GM12891 (cell line): ENCODE measurements at regions not wholly inside any gene's neighbourhood (a gene's known extent, or its start where the extent isn't known, plus 50 kb on each side); places are given as distances from the start of the nearest gene placed in this dataset.

Experiments
- PAX5 ChIP-seq: IDR thresholded peaks from 2 replicates; pipeline ENCODE4 v1.6.1; 2011; ENCODE audit warnings: low read length, moderate library complexity, mild to moderate bottlenecking; ENCODE audit not compliant: insufficient read depth, severe bottlenecking
- POLR2A ChIP-seq: IDR thresholded peaks from 2 replicates; pipeline ENCODE4 v1.6.1; 2011; ENCODE audit warnings: low read depth, low read length, control low read depth
- POLR2AphosphoS5 ChIP-seq: IDR thresholded peaks from 2 replicates; pipeline ENCODE4 v1.6.1; 2011; ENCODE audit warnings: low read depth, low read length, control low read depth
- POU2F2 ChIP-seq: IDR thresholded peaks from 2 replicates; pipeline ENCODE4 v1.6.1; 2011; ENCODE audit warnings: low read depth, mild to moderate bottlenecking, control low read depth, low read length, moderate library complexity
- TAF1 ChIP-seq: IDR thresholded peaks from 2 replicates; pipeline ENCODE4 v1.6.1; 2011; ENCODE audit warnings: low read depth, low read length, control low read depth

- TF ChIP-seq POLR2AphosphoS5 (no peak), TAF1 (no peak), POLR2A (no peak), POU2F2 (no peak), PAX5 (no peak)
Measured at GRCh38 chr17:31609331-31609730, 217.9 kb downstream of the RAB11FIP4 start.
